ENCODE measurements at regions not wholly inside any gene's neighbourhood (a gene's known extent, or its start where the extent isn't known, plus 50 kb on each side); places are given as distances from the start of the nearest gene placed in this dataset.

DNA sequence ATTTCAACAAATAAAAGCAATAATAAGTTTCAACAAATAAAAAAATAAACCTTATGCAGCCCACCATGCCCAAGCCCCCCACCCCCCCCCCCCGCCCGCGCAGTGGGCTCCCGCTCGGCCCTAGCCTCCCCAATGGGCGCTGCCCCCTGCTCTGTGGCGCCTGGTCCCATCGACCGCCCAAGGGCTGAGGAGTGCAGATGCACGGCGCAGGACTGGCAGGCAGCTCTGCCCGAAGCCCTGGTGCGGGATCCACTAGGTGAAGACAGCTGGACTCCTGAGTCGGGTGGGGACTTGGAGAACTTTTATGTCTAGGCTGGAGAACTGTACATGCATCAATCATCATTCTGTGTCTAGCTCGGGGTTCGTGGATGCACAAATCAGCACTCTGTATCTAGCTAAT is 779.6 kb downstream of the DACH1 start:
- H2AFZ ChIP-seq (ENCODE audit: low read depth, low read length), result no peak overlapping the region
- no peaks in the 10 kb centered on the region for H3K9me2 ChIP-seq (ENCODE audit: insufficient read depth, low read length)
- TF ChIP-seq TAF1 (IDR thresholded peaks at IDR 0.05; ENCODE audit: low read depth), result no peak
- TF ChIP-seq EZH2 (IDR thresholded peaks at IDR 0.05; ENCODE audit: borderline replicate concordance, insufficient read depth, low read length, poor library complexity, severe bottlenecking), result no peak
- no peak for TF ChIP-seq EP300 (conservative IDR thresholded peaks at IDR 0.05; ENCODE audit: poor library complexity, severe bottlenecking)
- TF ChIP-seq SMC3 (conservative IDR thresholded peaks at IDR 0.05; ENCODE audit: poor library complexity), result no peak
- TF ChIP-seq POLR2AphosphoS5 (IDR thresholded peaks at IDR 0.05), result no peak
- no peak for TF ChIP-seq RAD21 (conservative IDR thresholded peaks at IDR 0.05)
- TF ChIP-seq, protein P1, sequence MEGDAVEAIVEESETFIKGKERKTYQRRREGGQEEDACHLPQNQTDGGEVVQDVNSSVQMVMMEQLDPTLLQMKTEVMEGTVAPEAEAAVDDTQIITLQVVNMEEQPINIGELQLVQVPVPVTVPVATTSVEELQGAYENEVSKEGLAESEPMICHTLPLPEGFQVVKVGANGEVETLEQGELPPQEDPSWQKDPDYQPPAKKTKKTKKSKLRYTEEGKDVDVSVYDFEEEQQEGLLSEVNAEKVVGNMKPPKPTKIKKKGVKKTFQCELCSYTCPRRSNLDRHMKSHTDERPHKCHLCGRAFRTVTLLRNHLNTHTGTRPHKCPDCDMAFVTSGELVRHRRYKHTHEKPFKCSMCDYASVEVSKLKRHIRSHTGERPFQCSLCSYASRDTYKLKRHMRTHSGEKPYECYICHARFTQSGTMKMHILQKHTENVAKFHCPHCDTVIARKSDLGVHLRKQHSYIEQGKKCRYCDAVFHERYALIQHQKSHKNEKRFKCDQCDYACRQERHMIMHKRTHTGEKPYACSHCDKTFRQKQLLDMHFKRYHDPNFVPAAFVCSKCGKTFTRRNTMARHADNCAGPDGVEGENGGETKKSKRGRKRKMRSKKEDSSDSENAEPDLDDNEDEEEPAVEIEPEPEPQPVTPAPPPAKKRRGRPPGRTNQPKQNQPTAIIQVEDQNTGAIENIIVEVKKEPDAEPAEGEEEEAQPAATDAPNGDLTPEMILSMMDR (IDR thresholded peaks at IDR 0.05; ENCODE audit: poor library complexity, severe bottlenecking), result no peak
- TF ChIP-seq, protein P2, sequence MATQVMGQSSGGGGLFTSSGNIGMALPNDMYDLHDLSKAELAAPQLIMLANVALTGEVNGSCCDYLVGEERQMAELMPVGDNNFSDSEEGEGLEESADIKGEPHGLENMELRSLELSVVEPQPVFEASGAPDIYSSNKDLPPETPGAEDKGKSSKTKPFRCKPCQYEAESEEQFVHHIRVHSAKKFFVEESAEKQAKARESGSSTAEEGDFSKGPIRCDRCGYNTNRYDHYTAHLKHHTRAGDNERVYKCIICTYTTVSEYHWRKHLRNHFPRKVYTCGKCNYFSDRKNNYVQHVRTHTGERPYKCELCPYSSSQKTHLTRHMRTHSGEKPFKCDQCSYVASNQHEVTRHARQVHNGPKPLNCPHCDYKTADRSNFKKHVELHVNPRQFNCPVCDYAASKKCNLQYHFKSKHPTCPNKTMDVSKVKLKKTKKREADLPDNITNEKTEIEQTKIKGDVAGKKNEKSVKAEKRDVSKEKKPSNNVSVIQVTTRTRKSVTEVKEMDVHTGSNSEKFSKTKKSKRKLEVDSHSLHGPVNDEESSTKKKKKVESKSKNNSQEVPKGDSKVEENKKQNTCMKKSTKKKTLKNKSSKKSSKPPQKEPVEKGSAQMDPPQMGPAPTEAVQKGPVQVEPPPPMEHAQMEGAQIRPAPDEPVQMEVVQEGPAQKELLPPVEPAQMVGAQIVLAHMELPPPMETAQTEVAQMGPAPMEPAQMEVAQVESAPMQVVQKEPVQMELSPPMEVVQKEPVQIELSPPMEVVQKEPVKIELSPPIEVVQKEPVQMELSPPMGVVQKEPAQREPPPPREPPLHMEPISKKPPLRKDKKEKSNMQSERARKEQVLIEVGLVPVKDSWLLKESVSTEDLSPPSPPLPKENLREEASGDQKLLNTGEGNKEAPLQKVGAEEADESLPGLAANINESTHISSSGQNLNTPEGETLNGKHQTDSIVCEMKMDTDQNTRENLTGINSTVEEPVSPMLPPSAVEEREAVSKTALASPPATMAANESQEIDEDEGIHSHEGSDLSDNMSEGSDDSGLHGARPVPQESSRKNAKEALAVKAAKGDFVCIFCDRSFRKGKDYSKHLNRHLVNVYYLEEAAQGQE (IDR thresholded peaks at IDR 0.05; ENCODE audit: borderline replicate concordance), result no peak
- TF ChIP-seq MXI1 (conservative IDR thresholded peaks at IDR 0.05; ENCODE audit: poor library complexity, severe bottlenecking), result no peak
- no peaks in the 10 kb centered on the region for H3K9me3 ChIP-seq (ENCODE audit: low read length)
- no peak overlapping the region for H3K9ac ChIP-seq (ENCODE audit: low read length)
- no peaks in the 10 kb centered on the region for H3K27me3 ChIP-seq (ENCODE audit: insufficient read depth, low read depth, low read length)
- no peak overlapping the region for H3K4me2 ChIP-seq (ENCODE audit: low read length)
- no peaks in the 10 kb centered on the region for H3K36me3 ChIP-seq (ENCODE audit: insufficient read depth, low read length)
- no peak overlapping the region for H3K4me3 ChIP-seq (ENCODE audit: low read length)
- no peak overlapping the region for H3K27ac ChIP-seq (ENCODE audit: low read length)
- no peaks in the 10 kb centered on the region for H4K20me1 ChIP-seq (ENCODE audit: insufficient read depth)
- no peaks in the 10 kb centered on the region for H3F3A ChIP-seq (ENCODE audit: insufficient read depth, low read length, poor library complexity, severe bottlenecking)
- no peaks in the 10 kb centered on the region for H3K79me2 ChIP-seq (replicated peaks; ENCODE audit: insufficient read depth, low read length)

DNA sequence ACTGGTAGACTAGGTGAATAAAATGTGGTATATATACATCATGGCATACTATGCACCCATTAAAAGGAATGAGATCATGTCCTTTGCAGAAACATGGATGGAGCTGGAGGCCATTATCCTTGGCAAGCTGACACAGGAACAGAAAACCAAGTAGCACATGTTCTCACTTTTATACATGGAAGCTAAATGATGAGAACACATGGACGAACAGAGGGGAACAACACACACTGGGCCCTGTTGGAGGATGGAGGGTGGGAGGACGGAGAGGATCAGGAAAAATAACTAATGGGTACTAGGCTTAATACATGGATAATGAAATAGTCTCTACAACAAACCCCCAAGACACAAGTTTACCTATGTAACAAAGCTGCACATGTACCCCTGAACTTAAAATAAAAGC is 780.0 kb downstream of the DACH1 start:
- Histone ChIP-seq H3K27ac (ENCODE audit: low read length) (no peak overlapping the region), H3K79me2 (replicated peaks; ENCODE audit: insufficient read depth, low read length) (no peaks in the 10 kb centered on the region)

More for the DNA sequence above, 780.0 kb downstream of the DACH1 start:
- no peak overlapping the region for H2AFZ ChIP-seq (ENCODE audit: low read depth, low read length)
- no peaks in the 10 kb centered on the region for H3F3A ChIP-seq (ENCODE audit: insufficient read depth, low read length, poor library complexity, severe bottlenecking)
- no peaks in the 10 kb centered on the region for H3K9me2 ChIP-seq (ENCODE audit: insufficient read depth, low read length)
- no peaks in the 10 kb centered on the region for H3K36me3 ChIP-seq (ENCODE audit: insufficient read depth, low read length)
- H3K9ac ChIP-seq (ENCODE audit: low read length), result no peak overlapping the region
- no peaks in the 10 kb centered on the region for H3K9me3 ChIP-seq (ENCODE audit: low read length)
- H3K27me3 ChIP-seq (ENCODE audit: insufficient read depth, low read depth, low read length), result no peaks in the 10 kb centered on the region
- H3K4me2 ChIP-seq (ENCODE audit: low read length), result no peak overlapping the region
- H3K4me3 ChIP-seq (ENCODE audit: low read length), result no peak overlapping the region
- TF ChIP-seq EZH2 (IDR thresholded peaks at IDR 0.05; ENCODE audit: borderline replicate concordance, insufficient read depth, low read length, poor library complexity, severe bottlenecking), result no peak
- TF ChIP-seq, protein P1 (IDR thresholded peaks at IDR 0.05; ENCODE audit: poor library complexity, severe bottlenecking), result no peak
- no peak for TF ChIP-seq TAF1 (IDR thresholded peaks at IDR 0.05; ENCODE audit: low read depth)
- no peak for TF ChIP-seq EP300 (conservative IDR thresholded peaks at IDR 0.05; ENCODE audit: poor library complexity, severe bottlenecking)
- TF ChIP-seq RAD21 (conservative IDR thresholded peaks at IDR 0.05), result no peak
- no peak for TF ChIP-seq MXI1 (conservative IDR thresholded peaks at IDR 0.05; ENCODE audit: poor library complexity, severe bottlenecking)
- TF ChIP-seq, protein P2 (IDR thresholded peaks at IDR 0.05; ENCODE audit: borderline replicate concordance), result no peak
- no peak for TF ChIP-seq POLR2AphosphoS5 (IDR thresholded peaks at IDR 0.05)
- no peak for TF ChIP-seq SMC3 (conservative IDR thresholded peaks at IDR 0.05; ENCODE audit: poor library complexity)
- no peaks in the 10 kb centered on the region for H4K20me1 ChIP-seq (ENCODE audit: insufficient read depth)

All from neural cell (in vitro differentiated cells).